Endothelial cell of umbilical vein (primary cell): ENCODE measurements at regions not wholly inside any gene's neighbourhood (a gene's known extent, or its start where the extent isn't known, plus 50 kb on each side); places are given as distances from the start of the nearest gene placed in this dataset.

Source experiments
- MAX ChIP-seq: IDR thresholded peaks from 2 replicates; pipeline ENCODE4 v1.6.1; 2011; ENCODE audit not compliant: insufficient read depth, insufficient read length
- POLR2A ChIP-seq: IDR thresholded peaks from 2 replicates; pipeline ENCODE4 v1.6.1; 2012; ENCODE audit warnings: low read depth, mild to moderate bottlenecking, control low read depth, low read length
- POLR2AphosphoS5 ChIP-seq: IDR thresholded peaks from 2 replicates; pipeline ENCODE4 v1.6.1; 2012; ENCODE audit warnings: low read depth, mild to moderate bottlenecking, control low read depth, low read length, moderate library complexity; ENCODE audit not compliant: insufficient read depth

- TF ChIP-seq POLR2AphosphoS5 (no peak), POLR2A (no peak), MAX (no peak)
Measured at GRCh38 chr10:29081231-29081630, 207.6 kb upstream of the LYZL1 start.
